ENCODE measurements at regions not wholly inside any gene's neighbourhood (a gene's known extent, or its start where the extent isn't known, plus 50 kb on each side); places are given as distances from the start of the nearest gene placed in this dataset.

DNA sequence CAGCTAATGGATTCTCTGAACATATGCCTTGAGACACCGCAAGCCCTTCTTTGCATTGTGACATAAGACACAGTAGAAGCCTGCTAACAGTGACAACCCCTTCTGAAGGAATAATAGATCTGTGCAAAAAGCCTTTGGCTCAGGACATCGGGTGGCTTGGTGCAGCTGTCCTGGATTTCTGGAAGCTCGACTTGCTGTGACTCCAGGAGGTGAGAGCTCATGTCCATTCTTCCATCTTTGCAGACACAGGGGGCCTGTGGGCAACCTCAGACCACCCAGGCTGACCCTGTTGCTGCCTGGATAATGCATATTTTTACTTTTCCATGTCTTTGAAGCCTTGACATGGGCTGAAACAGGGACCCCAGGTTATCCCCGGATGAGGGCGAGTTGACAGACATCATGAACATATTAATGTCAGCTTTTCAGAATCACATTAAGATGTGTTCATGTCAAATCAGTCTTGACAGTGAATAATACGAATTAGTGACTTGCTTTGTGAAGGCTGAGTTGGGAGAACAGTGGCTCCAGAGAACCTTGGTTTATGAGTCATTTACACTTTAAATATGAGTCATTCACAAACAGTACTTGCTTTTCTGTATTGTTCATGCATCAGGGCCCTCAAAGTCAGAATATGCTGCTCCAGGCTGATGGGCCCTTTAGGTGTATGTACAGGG lies 66.8 kb upstream of the IYD start:
- TF ChIP-seq, protein P1, sequence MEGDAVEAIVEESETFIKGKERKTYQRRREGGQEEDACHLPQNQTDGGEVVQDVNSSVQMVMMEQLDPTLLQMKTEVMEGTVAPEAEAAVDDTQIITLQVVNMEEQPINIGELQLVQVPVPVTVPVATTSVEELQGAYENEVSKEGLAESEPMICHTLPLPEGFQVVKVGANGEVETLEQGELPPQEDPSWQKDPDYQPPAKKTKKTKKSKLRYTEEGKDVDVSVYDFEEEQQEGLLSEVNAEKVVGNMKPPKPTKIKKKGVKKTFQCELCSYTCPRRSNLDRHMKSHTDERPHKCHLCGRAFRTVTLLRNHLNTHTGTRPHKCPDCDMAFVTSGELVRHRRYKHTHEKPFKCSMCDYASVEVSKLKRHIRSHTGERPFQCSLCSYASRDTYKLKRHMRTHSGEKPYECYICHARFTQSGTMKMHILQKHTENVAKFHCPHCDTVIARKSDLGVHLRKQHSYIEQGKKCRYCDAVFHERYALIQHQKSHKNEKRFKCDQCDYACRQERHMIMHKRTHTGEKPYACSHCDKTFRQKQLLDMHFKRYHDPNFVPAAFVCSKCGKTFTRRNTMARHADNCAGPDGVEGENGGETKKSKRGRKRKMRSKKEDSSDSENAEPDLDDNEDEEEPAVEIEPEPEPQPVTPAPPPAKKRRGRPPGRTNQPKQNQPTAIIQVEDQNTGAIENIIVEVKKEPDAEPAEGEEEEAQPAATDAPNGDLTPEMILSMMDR (IDR thresholded peaks at IDR 0.05): no peak
- no peak for TF ChIP-seq POLR2A (IDR thresholded peaks at IDR 0.05)

All from heart left ventricle (tissue), 13 donors.